Limb (tissue), 2 donors: ENCODE measurements at regions not wholly inside any gene's neighbourhood (a gene's known extent, or its start where the extent isn't known, plus 50 kb on each side); places are given as distances from the start of the nearest gene placed in this dataset.

Source experiments
- DNase-seq, 2 donors: peaks; one replicate each; pipeline ENCODE4 v3.0.0-alpha.2; 2016; ENCODE audit errors: extremely low spot score in 2 of 2

GRCh38 chr5:96140496-96140895 is 178.8 kb upstream of the ELL2 start:
- no peak for DNase-seq

GRCh38 chr5:96140084-96140483 is 178.4 kb upstream of the ELL2 start:
- no peak for DNase-seq

GRCh38 chr5:96134886-96135285 is 173.2 kb upstream of the ELL2 start:
- no peak for DNase-seq

- DNase-seq: no peak
Observed at GRCh38 chr5:96133341-96134079, 171.9 kb upstream of the ELL2 start.

GRCh38 chr5:96129276-96129675 is 167.6 kb upstream of the ELL2 start:
- no peak for DNase-seq

- DNase-seq: no peak
Observed at GRCh38 chr5:96128204-96128864, 166.7 kb upstream of the ELL2 start.

- DNase-seq: no peak
Observed at GRCh38 chr5:96127538-96127937, 165.9 kb upstream of the ELL2 start.

GRCh38 chr5:96125231-96125891 is 163.7 kb upstream of the ELL2 start:
- no peak for DNase-seq

GRCh38 chr5:96124589-96124988 is 162.9 kb upstream of the ELL2 start:
- DNase-seq: no peak

- no peak for DNase-seq
Observed at GRCh38 chr5:96123418-96123817, 161.8 kb upstream of the ELL2 start.

- DNase-seq: no peak
Observed at GRCh38 chr5:96121364-96121763, 159.7 kb upstream of the ELL2 start.

GRCh38 chr5:96120120-96120519 is 158.5 kb upstream of the ELL2 start:
- DNase-seq: no peak

- DNase-seq: no peak
Observed at GRCh38 chr5:96117771-96118651, 156.4 kb upstream of the ELL2 start.

GRCh38 chr5:96115147-96115807 is 153.6 kb upstream of the ELL2 start:
- no peak for DNase-seq

GRCh38 chr5:96114736-96115135 is 153.1 kb upstream of the ELL2 start:
- no peak for DNase-seq

- DNase-seq: no peak
Observed at GRCh38 chr5:96113170-96113939, 151.7 kb upstream of the ELL2 start.

GRCh38 chr5:96112703-96113102 is 151.1 kb upstream of the ELL2 start:
- DNase-seq: no peak

- no peak for DNase-seq
Observed at GRCh38 chr5:96112123-96112670, 150.5 kb upstream of the ELL2 start.

GRCh38 chr5:96111080-96111756 is 149.6 kb upstream of the ELL2 start:
- DNase-seq: no peak

GRCh38 chr5:96110300-96110699 is 148.6 kb upstream of the ELL2 start:
- no peak for DNase-seq
